WTC11 (cell line): ENCODE measurements at regions not wholly inside any gene's neighbourhood (a gene's known extent, or its start where the extent isn't known, plus 50 kb on each side); places are given as distances from the start of the nearest gene placed in this dataset.

Experiments
- ATAC-seq: fragments of 200-7000 bp; cut with Tn5 transposase; 2 replicates; pipeline ENCODE4 v1.10.0; 2021; ENCODE audit warnings: mild to moderate bottlenecking, moderate library complexity
- CTCF ChIA-PET: fragments of 300-600 bp; sonication (Branson Sonifier 250); formaldehyde crosslinking; loops from one replicate; lab custom pipeline; 2021; ENCODE audit warnings: antibody characterized with exemption; lab: Charles Lee
- POLR2A ChIA-PET: fragments of 350-600 bp; sonication (Branson Sonifier 250); formaldehyde crosslinking; loops from one replicate; lab custom pipeline; 2021; ENCODE audit warnings: antibody characterized with exemption; lab: Charles Lee
- DNase-seq: peaks from one replicate; pipeline ENCODE4 v3.0.0; 2021; ENCODE audit warnings: low spot score
- H3K27ac Mint-ChIP-seq: 2 replicates; pipeline ENCODE4 v1.8.0; 2021; ENCODE audit warnings: mixed read lengths
- H3K27me3 Mint-ChIP-seq: 2 replicates; pipeline ENCODE4 v1.8.0; 2021; ENCODE audit warnings: low read depth, mild to moderate bottlenecking, moderate library complexity, mixed read lengths
- H3K36me3 Mint-ChIP-seq: 2 replicates; pipeline ENCODE4 v1.8.0; 2021; ENCODE audit warnings: mixed read lengths
- H3K4me1 Mint-ChIP-seq: 2 replicates; pipeline ENCODE4 v1.8.0; 2022; ENCODE audit warnings: mixed read lengths
- H3K4me3 Mint-ChIP-seq: 2 replicates; pipeline ENCODE4 v1.8.0; 2021; ENCODE audit warnings: mild to moderate bottlenecking, moderate library complexity, mixed read lengths
- H3K9me3 Mint-ChIP-seq: 2 replicates; pipeline ENCODE4 v1.8.0; 2021; ENCODE audit warnings: mixed read lengths
- ATF2 ChIP-seq: sonication (generic); formaldehyde crosslinking; IDR thresholded peaks from 2 replicates; pipeline ENCODE4 v1.8.1; 2022; ENCODE audit warnings: low read depth, missing genetic modification reagents, borderline replicate concordance
- ATF3 ChIP-seq: sonication (generic); formaldehyde crosslinking; conservative IDR thresholded peaks from 2 replicates; pipeline ENCODE4 v1.8.1; 2022; ENCODE audit warnings: mild to moderate bottlenecking, missing genetic modification reagents
- ATF6 ChIP-seq: sonication (generic); formaldehyde crosslinking; IDR thresholded peaks from 2 replicates; pipeline ENCODE4 v1.8.1; 2023; ENCODE audit warnings: mild to moderate bottlenecking, missing genetic modification reagents
- CDX4 ChIP-seq: fragments of 250-450 bp; sonication (Bioruptor Pico); IDR thresholded peaks from 2 replicates; pipeline ENCODE4 v1.9.0; 2021; ENCODE audit warnings: moderate library complexity, mild to moderate bottlenecking, inconsistent platforms, borderline replicate concordance
- ETV6 ChIP-seq: sonication (generic); formaldehyde crosslinking; IDR thresholded peaks from 2 replicates; pipeline ENCODE4 v1.8.1; 2022; ENCODE audit warnings: mild to moderate bottlenecking, missing genetic modification reagents
- JUN ChIP-seq: sonication (generic); formaldehyde crosslinking; IDR thresholded peaks from 2 replicates; pipeline ENCODE4 v1.8.0; 2023; ENCODE audit warnings: mild to moderate bottlenecking, missing genetic modification reagents
- MAX ChIP-seq: sonication (generic); formaldehyde crosslinking; IDR thresholded peaks from 2 replicates; pipeline ENCODE4 v1.8.0; 2022; ENCODE audit warnings: mild to moderate bottlenecking, missing genetic modification reagents
- OVOL2 ChIP-seq: fragments of 250-450 bp; sonication (Bioruptor Pico); IDR thresholded peaks from 2 replicates; pipeline ENCODE4 v1.9.0; 2021; ENCODE audit warnings: mild to moderate bottlenecking, borderline replicate concordance
- PREB ChIP-seq: sonication (generic); formaldehyde crosslinking; IDR thresholded peaks from 2 replicates; pipeline ENCODE4 v1.8.1; 2022; ENCODE audit warnings: mild to moderate bottlenecking, missing genetic modification reagents, moderate library complexity, borderline replicate concordance
- RELA ChIP-seq: sonication (generic); formaldehyde crosslinking; IDR thresholded peaks from 2 replicates; pipeline ENCODE4 v1.8.1; 2022; ENCODE audit warnings: missing genetic modification reagents, mild to moderate bottlenecking, borderline replicate concordance
- RORB ChIP-seq: fragments of 250-450 bp; sonication (Bioruptor Pico); IDR thresholded peaks from 2 replicates; pipeline ENCODE4 v1.9.0; 2021; ENCODE audit warnings: mild to moderate bottlenecking
- STAT6 ChIP-seq: sonication (generic); formaldehyde crosslinking; conservative IDR thresholded peaks from 2 replicates; pipeline ENCODE4 v1.8.1; 2023; ENCODE audit warnings: mild to moderate bottlenecking, low read depth, missing genetic modification reagents, moderate library complexity
- USF2 ChIP-seq: sonication (generic); formaldehyde crosslinking; IDR thresholded peaks from 2 replicates; pipeline ENCODE4 v1.8.1; 2023; ENCODE audit warnings: mild to moderate bottlenecking, missing genetic modification reagents, moderate library complexity
- ZNF317 ChIP-seq: sonication (generic); formaldehyde crosslinking; IDR thresholded peaks from 2 replicates; pipeline ENCODE4 v1.8.1; 2023; ENCODE audit warnings: low read depth, mild to moderate bottlenecking, moderate library complexity, missing genetic modification reagents, borderline replicate concordance
- ZNF425 ChIP-seq: fragments of 250-450 bp; sonication (Bioruptor Pico); conservative IDR thresholded peaks from 2 replicates; pipeline ENCODE4 v1.9.0; 2021; ENCODE audit warnings: mild to moderate bottlenecking
- ZNF532 ChIP-seq: fragments of 250-450 bp; sonication (Bioruptor Pico); IDR thresholded peaks from 2 replicates; pipeline ENCODE4 v1.9.0; 2021; ENCODE audit warnings: mild to moderate bottlenecking, borderline replicate concordance

- no peak for TF ChIP-seq CDX4 (CRISPR knock-in tag)
- no peak for TF ChIP-seq ETV6 (CRISPR knock-in tag)
- TF ChIP-seq ATF2 (CRISPR knock-in tag): no peak
- no peak for TF ChIP-seq ATF6
- no peak for TF ChIP-seq RORB (CRISPR knock-in tag)
- no peak for TF ChIP-seq STAT6 (CRISPR knock-in tag)
- TF ChIP-seq JUN (CRISPR knock-in tag): no peak
- no peak for TF ChIP-seq ZNF532 (CRISPR knock-in tag)
- no peak for TF ChIP-seq OVOL2 (CRISPR knock-in tag)
- TF ChIP-seq ZNF317 (CRISPR knock-in tag): no peak
- TF ChIP-seq RELA (CRISPR knock-in tag): no peak
These were observed 258.4 kb downstream of the HLX start (continued) for GRCh38 chr1:221137666-221138065.

GRCh38 chr1:221138516-221138915, 259.3 kb downstream of the HLX start:
- Mint-ChIP-seq H3K27ac (no peak overlapping the region), H3K9me3 (peaks cover 10% of the 10 kb centered on the region), H3K4me1 (no peaks in the 10 kb centered on the region), H3K36me3 (no peaks in the 10 kb centered on the region), H3K27me3 (no peaks in the 10 kb centered on the region), H3K4me3 (no peak overlapping the region)
- POLR2A ChIA-PET: no interaction called here
- CTCF ChIA-PET: no interaction called here
- TF ChIP-seq ATF3 (CRISPR knock-in tag) (no peak), PREB (CRISPR knock-in tag) (no peak), RELA (CRISPR knock-in tag) (no peak), USF2 (CRISPR knock-in tag) (no peak), ZNF425 (CRISPR knock-in tag) (no peak), MAX (CRISPR knock-in tag) (no peak)
- no peak for ATAC-seq
- no peak for DNase-seq
